GM12878 (cell line): ENCODE measurements at regions not wholly inside any gene's neighbourhood (a gene's known extent, or its start where the extent isn't known, plus 50 kb on each side); places are given as distances from the start of the nearest gene placed in this dataset.

Experiments used
- ATAC-seq: fragments of 200-7000 bp; cut with Tn5 transposase; 3 replicates; pipeline ENCODE4 v1.9.1; 2020; ENCODE audit warnings: mild to moderate bottlenecking, moderate library complexity
- BruUV-seq: library from RNA; stranded (reverse); fragments of 400-500 nt; replicated peaks from 2 replicates; lab custom pipeline; 2021; lab: Mats Ljungman, UMichigan
- CTCF ChIA-PET: fragments of 300-600 bp; sonication (Branson Sonifier 250); formaldehyde crosslinking; extraction: SDS; loops from one replicate; lab custom pipeline; 2021; ENCODE audit warnings: inconsistent platforms; lab: Yijun Ruan, JAX
- POLR2A ChIA-PET: fragments of 350-600 bp; formaldehyde crosslinking; extraction: SDS; loops from one replicate; lab custom pipeline; 2021; ENCODE audit warnings: inconsistent platforms; lab: Charles Lee
- RAD21 ChIA-PET: fragments of 300-600 bp; sonication (Branson Sonifier 250); formaldehyde crosslinking; loops from one replicate; lab custom pipeline; 2023; ENCODE audit warnings: antibody characterized with exemption; ENCODE audit not compliant: unreplicated experiment; lab: Charles Lee
- SMC1A ChIA-PET: fragments of 300-600 bp; sonication (Branson Sonifier 250); formaldehyde crosslinking; loops from one replicate; lab custom pipeline; 2023; ENCODE audit not compliant: unreplicated experiment, uncharacterized antibody; lab: Charles Lee
- DNase-seq: peaks from one replicate; pipeline ENCODE4 v3.0.0-alpha.2; 2011; ENCODE audit warnings: low read depth, low spot score
- FAIRE-seq: peaks from 3 replicates; lab custom pipeline; 2011; peaks lifted over from hg19 to GRCh38; lab: Jason Lieb, UNC
- H2AFZ ChIP-seq: 2 replicates; pipeline ENCODE4 v1.6.0; 2011; ENCODE audit warnings: low read depth, low read length, control low read depth; ENCODE audit not compliant: control insufficient read depth
- H3K27ac ChIP-seq: 2 replicates; pipeline ENCODE4 v1.5.1; 2011; ENCODE audit warnings: control low read depth; ENCODE audit not compliant: control insufficient read depth, insufficient read depth
- H3K27me3 ChIP-seq, 2 experiments: replicated peaks in 1 of 2; 2 replicates each; pipeline versions ENCODE4 v1.6.0 to v1.6.1; 2011; ENCODE audit warnings: low read length in 1 of 2; ENCODE audit not compliant: control insufficient read depth in 2 of 2, insufficient read depth in 2 of 2
- H3K36me3 ChIP-seq, 2 experiments: 2 replicates each; pipeline ENCODE4 v1.5.1; 2011; ENCODE audit warnings: low read length in 1 of 2; ENCODE audit not compliant: control insufficient read depth in 2 of 2, insufficient read depth in 2 of 2
- H3K4me1 ChIP-seq: 2 replicates; pipeline ENCODE4 v1.6.1; 2011; ENCODE audit warnings: mild to moderate bottlenecking, low read length, moderate library complexity, mixed read lengths; ENCODE audit not compliant: control insufficient read depth, insufficient read depth
- H3K4me2 ChIP-seq: 2 replicates; pipeline ENCODE4 v1.6.0; 2011; ENCODE audit warnings: control low read depth; ENCODE audit not compliant: control insufficient read depth, insufficient read depth
- H3K4me3 ChIP-seq: fragments of 200-600 bp; sonication (generic); 2 replicates; pipeline ENCODE4 v1.5.1; 2016
- H3K79me2 ChIP-seq: 2 replicates; pipeline ENCODE4 v1.6.0; 2011; ENCODE audit warnings: low read length; ENCODE audit not compliant: control insufficient read depth, insufficient read depth
- H3K9ac ChIP-seq: 2 replicates; pipeline ENCODE4 v1.8.0; 2011; ENCODE audit warnings: low read length, control low read depth, mixed read lengths; ENCODE audit not compliant: control insufficient read depth, insufficient read depth
- H3K9me3 ChIP-seq: replicated peaks from 3 replicates; pipeline ENCODE4 v1.5.1; 2011; ENCODE audit warnings: mild to moderate bottlenecking, low read length; ENCODE audit not compliant: control insufficient read depth, insufficient read depth
- H4K20me1 ChIP-seq: 2 replicates; pipeline ENCODE4 v1.6.0; 2011; ENCODE audit not compliant: control insufficient read depth, insufficient read depth
- ATF3 ChIP-seq: IDR thresholded peaks from 2 replicates; pipeline ENCODE4 v1.6.1; 2011; ENCODE audit warnings: low read depth, mild to moderate bottlenecking, low read length, moderate library complexity, borderline replicate concordance; ENCODE audit errors: extremely low read depth
- CHD1 ChIP-seq: IDR thresholded peaks from 2 replicates; pipeline ENCODE4 v1.6.1; 2012; ENCODE audit warnings: low read depth, low read length, improper control_type of control experiment
- CHD4 ChIP-seq: fragments of 200-600 bp; sonication (generic); IDR thresholded peaks from 2 replicates; pipeline ENCODE4 v1.6.1; 2016; ENCODE audit warnings: mild to moderate bottlenecking
- CREB1 ChIP-seq: IDR thresholded peaks from 2 replicates; pipeline ENCODE4 v1.6.1; 2012; ENCODE audit warnings: low read depth, mild to moderate bottlenecking, inconsistent platforms
- E2F4 ChIP-seq: IDR thresholded peaks from 2 replicates; pipeline ENCODE4 v1.6.1; 2012; ENCODE audit warnings: low read depth, low read length, improper control_type of control experiment
- FOXM1 ChIP-seq: IDR thresholded peaks from 2 replicates; pipeline ENCODE4 v1.6.1; 2012; ENCODE audit warnings: low read depth, mild to moderate bottlenecking, inconsistent platforms, low read length, moderate library complexity
- JUND ChIP-seq: IDR thresholded peaks from 2 replicates; pipeline ENCODE4 v1.6.1; 2012; ENCODE audit warnings: low read depth, mild to moderate bottlenecking, low read length, improper control_type of control experiment, moderate library complexity
- LARP7 ChIP-seq: fragments of 450-650 bp; IDR thresholded peaks from 2 replicates; pipeline ENCODE4 v1.6.1; 2017; ENCODE audit warnings: mild to moderate bottlenecking
- PKNOX1 ChIP-seq: fragments of 450-650 bp; IDR thresholded peaks from 2 replicates; pipeline ENCODE4 v1.6.1; 2016; ENCODE audit warnings: mild to moderate bottlenecking
- RFX5 ChIP-seq: IDR thresholded peaks from 2 replicates; pipeline ENCODE4 v1.6.1; 2011; ENCODE audit warnings: low read depth, low read length, improper control_type of control experiment
- SP1 ChIP-seq: IDR thresholded peaks from one replicate; pipeline ENCODE4 v1.6.1; 2011; ENCODE audit warnings: low read depth, low read length
- SPI1 ChIP-seq: IDR thresholded peaks from 2 replicates; pipeline ENCODE4 v1.6.1; 2011; ENCODE audit warnings: low read depth, mild to moderate bottlenecking, low read length, moderate library complexity, borderline replicate concordance; ENCODE audit not compliant: insufficient read depth
- SRF ChIP-seq, 2 experiments: IDR thresholded peaks; 2 replicates each; pipeline ENCODE4 v1.6.1; 2011; ENCODE audit warnings: low read depth in 2 of 2, low read length in 2 of 2, mild to moderate bottlenecking in 1 of 2, moderate library complexity in 1 of 2
- WGBS: methylation state at CpG from one replicate; pipeline ENCODE4 v1.1.6; 2016; ENCODE audit warnings: low lambda C conversion rate; ENCODE audit not compliant: insufficient replicate concordance, insufficient coverage; ENCODE audit errors: missing lambda C conversion rate; 5-methylcytosine and 5-hydroxymethylcytosine counted together
- in situ Hi-C: fragments of 300-500 bp; cut with MboI; formaldehyde crosslinking; loops from 9 replicates; pipeline ENCODE4 v1.14.3; 2018; ENCODE audit warnings: mixed read lengths
- intact Hi-C: fragments of 100-400 bp; cut with micrococcal nuclease; formaldehyde crosslinking; loops from one replicate; pipeline ENCODE4 v1.14.2; 2022; ENCODE audit not compliant: unreplicated experiment
- TF ChIP-seq, protein P1 (sequence below): IDR thresholded peaks from 2 replicates; pipeline ENCODE4 v1.6.1; 2011; ENCODE audit warnings: borderline replicate concordance, low read depth, mild to moderate bottlenecking, moderate library complexity, low read length; ENCODE audit not compliant: insufficient read depth, poor library complexity, severe bottlenecking
- TF ChIP-seq, protein P2 (sequence below): IDR thresholded peaks from 2 replicates; pipeline ENCODE4 v1.6.1; 2011; ENCODE audit warnings: mild to moderate bottlenecking, low read depth, low read length, moderate library complexity; ENCODE audit not compliant: insufficient replicate concordance
- TF ChIP-seq, protein P3 (sequence below): fragments of 150-350 bp; IDR thresholded peaks from 2 replicates; pipeline ENCODE4 v1.6.1; 2014; ENCODE audit warnings: mild to moderate bottlenecking, low read depth, low read length

DNA sequence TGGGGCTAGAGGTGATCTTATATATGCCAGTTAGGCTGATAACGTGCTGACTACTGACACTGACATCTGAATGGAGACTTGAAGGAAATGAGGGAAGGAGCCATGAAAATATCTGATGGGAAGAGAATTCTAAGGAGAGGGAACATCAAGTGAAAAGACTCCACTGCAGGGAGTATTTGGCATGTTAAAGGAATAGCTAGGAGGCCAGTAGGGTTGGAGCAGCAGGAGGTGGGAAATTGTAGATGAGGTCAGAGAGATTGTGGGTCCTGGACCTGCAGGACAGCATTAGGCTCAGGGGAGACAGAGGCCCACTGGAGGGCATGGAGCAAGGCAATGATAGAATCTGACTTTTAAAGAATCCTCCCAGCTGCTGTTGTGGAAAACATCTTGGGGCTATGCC, 55.8 kb upstream of the NSUN7 start:
- H3K9me3 ChIP-seq: no peaks in the 10 kb centered on the region
- RAD21 ChIA-PET: no interaction called here
- no peak overlapping the region for H3K27ac ChIP-seq
- ATAC-seq: no peak
- no peaks in the 10 kb centered on the region for H3K36me3 ChIP-seq
- no peak for FAIRE-seq
- no peak overlapping the region for H3K4me2 ChIP-seq
- CTCF ChIA-PET: interaction anchor here (0.7 kb wide), 1 partner anchor 141 kb away, joined by 3 read pairs; no protein-coding TSS in a partner anchor
- no peak overlapping the region for H2AFZ ChIP-seq
- SMC1A ChIA-PET: no interaction called here
- no peaks in the 10 kb centered on the region for H4K20me1 ChIP-seq
- no peaks in the 10 kb centered on the region for H3K27me3 ChIP-seq
- no peaks in the 10 kb centered on the region for H3K79me2 ChIP-seq
- intact Hi-C loops (no loop called here), in situ Hi-C loops (no loop called here)
- no peak for TF ChIP-seq SP1
- TF ChIP-seq, protein P1, sequence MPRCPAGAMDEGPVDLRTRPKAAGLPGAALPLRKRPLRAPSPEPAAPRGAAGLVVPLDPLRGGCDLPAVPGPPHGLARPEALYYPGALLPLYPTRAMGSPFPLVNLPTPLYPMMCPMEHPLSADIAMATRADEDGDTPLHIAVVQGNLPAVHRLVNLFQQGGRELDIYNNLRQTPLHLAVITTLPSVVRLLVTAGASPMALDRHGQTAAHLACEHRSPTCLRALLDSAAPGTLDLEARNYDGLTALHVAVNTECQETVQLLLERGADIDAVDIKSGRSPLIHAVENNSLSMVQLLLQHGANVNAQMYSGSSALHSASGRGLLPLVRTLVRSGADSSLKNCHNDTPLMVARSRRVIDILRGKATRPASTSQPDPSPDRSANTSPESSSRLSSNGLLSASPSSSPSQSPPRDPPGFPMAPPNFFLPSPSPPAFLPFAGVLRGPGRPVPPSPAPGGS: no peak
- no peak for TF ChIP-seq SPI1
- TF ChIP-seq CHD1: no peak
- TF ChIP-seq, protein P2, sequence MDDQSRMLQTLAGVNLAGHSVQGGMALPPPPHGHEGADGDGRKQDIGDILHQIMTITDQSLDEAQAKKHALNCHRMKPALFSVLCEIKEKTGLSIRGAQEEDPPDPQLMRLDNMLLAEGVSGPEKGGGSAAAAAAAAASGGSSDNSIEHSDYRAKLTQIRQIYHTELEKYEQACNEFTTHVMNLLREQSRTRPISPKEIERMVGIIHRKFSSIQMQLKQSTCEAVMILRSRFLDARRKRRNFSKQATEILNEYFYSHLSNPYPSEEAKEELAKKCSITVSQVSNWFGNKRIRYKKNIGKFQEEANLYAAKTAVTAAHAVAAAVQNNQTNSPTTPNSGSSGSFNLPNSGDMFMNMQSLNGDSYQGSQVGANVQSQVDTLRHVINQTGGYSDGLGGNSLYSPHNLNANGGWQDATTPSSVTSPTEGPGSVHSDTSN: no peak
- TF ChIP-seq CREB1: no peak
- TF ChIP-seq, protein P3, sequence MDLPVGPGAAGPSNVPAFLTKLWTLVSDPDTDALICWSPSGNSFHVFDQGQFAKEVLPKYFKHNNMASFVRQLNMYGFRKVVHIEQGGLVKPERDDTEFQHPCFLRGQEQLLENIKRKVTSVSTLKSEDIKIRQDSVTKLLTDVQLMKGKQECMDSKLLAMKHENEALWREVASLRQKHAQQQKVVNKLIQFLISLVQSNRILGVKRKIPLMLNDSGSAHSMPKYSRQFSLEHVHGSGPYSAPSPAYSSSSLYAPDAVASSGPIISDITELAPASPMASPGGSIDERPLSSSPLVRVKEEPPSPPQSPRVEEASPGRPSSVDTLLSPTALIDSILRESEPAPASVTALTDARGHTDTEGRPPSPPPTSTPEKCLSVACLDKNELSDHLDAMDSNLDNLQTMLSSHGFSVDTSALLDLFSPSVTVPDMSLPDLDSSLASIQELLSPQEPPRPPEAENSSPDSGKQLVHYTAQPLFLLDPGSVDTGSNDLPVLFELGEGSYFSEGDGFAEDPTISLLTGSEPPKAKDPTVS: no peak
- TF ChIP-seq LARP7: no peak
- TF ChIP-seq FOXM1: no peak
- no peak for TF ChIP-seq CHD4
- no peak for TF ChIP-seq SRF (IDR thresholded peaks at IDR 0.05; ENCODE audit: low read depth in 2 of 2, low read length in 2 of 2)
- TF ChIP-seq PKNOX1: no peak
- no peak for TF ChIP-seq JUND
- TF ChIP-seq RFX5: no peak
- TF ChIP-seq ATF3: no peak
- no peak for TF ChIP-seq E2F4
- no peak overlapping the region for H3K4me3 ChIP-seq
- POLR2A ChIA-PET: no interaction called here
- H3K9ac ChIP-seq: no peak overlapping the region
- WGBS: 0% methylated on average over 1 of the region's 1 CpG
- no peak for DNase-seq
- BruUV-seq: no TSS peak
- no peaks in the 10 kb centered on the region for H3K4me1 ChIP-seq
